ENCODE measurements at regions not wholly inside any gene's neighbourhood (a gene's known extent, or its start where the extent isn't known, plus 50 kb on each side); places are given as distances from the start of the nearest gene placed in this dataset.
"Not testable (repeated sequence)": the region's sequence is repeated elsewhere in the genome, so short reads cannot be mapped to it uniquely, and the experiment has no call there.

- Histone ChIP-seq H3K27me3 (ENCODE audit: insufficient read depth, low read length) (no peaks in the 10 kb centered on the region), H2BK12ac (ENCODE audit: insufficient read length, low read depth, low read length) (no peak overlapping the region), H3K18ac (ENCODE audit: insufficient read length, low read depth, low read length) (no peak overlapping the region), H3K9ac (ENCODE audit: extremely low read depth, insufficient read length, low read length) (no peak overlapping the region), H4K20me1 (ENCODE audit: control insufficient read depth, insufficient read depth, insufficient read length) (no peaks in the 10 kb centered on the region), H2AFZ (ENCODE audit: low read length) (no peak overlapping the region), H3K23ac (ENCODE audit: insufficient read length, low read depth, low read length) (no peak overlapping the region), H3K79me2 (ENCODE audit: insufficient read depth, low read length) (no peaks in the 10 kb centered on the region), H3K56ac (ENCODE audit: insufficient read length, low read depth, low read length) (no peak overlapping the region), H3K9me3 (ENCODE audit: control insufficient read depth, low read depth, low read length) (peaks cover 41% of the 10 kb centered on the region), H4K8ac (replicated peaks; ENCODE audit: insufficient read length, low read depth, low read length) (no peak overlapping the region), H2BK5ac (ENCODE audit: insufficient read length, low read length) (no peak overlapping the region), H3K4me1 (ENCODE audit: insufficient read depth, low read length) (no peaks in the 10 kb centered on the region), H3K23me2 (ENCODE audit: insufficient read length, low read depth, low read length, poor library complexity, severe bottlenecking) (no peaks in the 10 kb centered on the region), H4K91ac (ENCODE audit: insufficient read length, low read depth, low read length) (no peak overlapping the region), H3K14ac (ENCODE audit: insufficient read depth, low read length) (no peak overlapping the region), H2BK120ac (ENCODE audit: low read depth, low read length, poor library complexity, severe bottlenecking) (no peak overlapping the region), H3K4ac (ENCODE audit: low read depth, low read length) (no peak overlapping the region), H3K4me2 (ENCODE audit: insufficient read depth, insufficient read length, low read length) (no peak overlapping the region), H4K5ac (ENCODE audit: insufficient read length, low read depth, low read length) (no peak overlapping the region), H3T11ph (ENCODE audit: low read length) (no peak overlapping the region), H3K27ac (ENCODE audit: insufficient read length, low read depth, low read length) (no peak overlapping the region), H2AK5ac (ENCODE audit: insufficient read length, low read length) (no peak overlapping the region), H2BK20ac (ENCODE audit: low read depth, low read length, poor library complexity, severe bottlenecking) (no peak overlapping the region), H3K79me1 (ENCODE audit: insufficient read depth, low read depth, low read length, poor library complexity, severe bottlenecking) (no peaks in the 10 kb centered on the region), H2BK15ac (ENCODE audit: low read depth, low read length) (no peak overlapping the region)
- Mint-ChIP-seq H3K4me3 (no peak overlapping the region), H3K9me3 (peaks cover 72 to 76% of the 10 kb centered on the region in 2 experiments), H3K27me3 (ENCODE audit: low read depth) (no peaks in the 10 kb centered on the region), H3K4me1 (no peaks in the 10 kb centered on the region), H3K27ac (no peak overlapping the region), H3K36me3 (ENCODE audit: insufficient read depth in 1 of 3, low read depth in 3 of 3) (peaks cover 2 to 4% (median 4%) of the 10 kb centered on the region in 3 experiments; a peak in 5 of 7 replicates)
- no peak for TF ChIP-seq CTCF (conservative IDR thresholded peaks at IDR 0.05)
- no CpG with 5 or more reads among the region's 1 CpG for WGBS (ENCODE audit: extremely low coverage, insufficient read length, low lambda C conversion rate)
- DNase-seq, result no peak
Measured at GRCh38 chr11:54985731-54986130, 276.2 kb upstream of the TRIM48 start.

- H3K56ac ChIP-seq (ENCODE audit: insufficient read length, low read depth, low read length); H3K23ac ChIP-seq (ENCODE audit: insufficient read length, low read depth, low read length); H3K4me1 Mint-ChIP-seq; H3K27ac Mint-ChIP-seq; H3K9ac ChIP-seq (ENCODE audit: extremely low read depth, insufficient read length, low read length); H2AFZ ChIP-seq (ENCODE audit: low read length); H3K4me1 ChIP-seq (ENCODE audit: insufficient read depth, low read length); H2AK5ac ChIP-seq (ENCODE audit: insufficient read length, low read length); DNase-seq; H3T11ph ChIP-seq (ENCODE audit: low read length); H4K20me1 ChIP-seq (ENCODE audit: control insufficient read depth, insufficient read depth, insufficient read length); H3K27ac ChIP-seq (ENCODE audit: insufficient read length, low read depth, low read length); H3K4ac ChIP-seq (ENCODE audit: low read depth, low read length); H3K18ac ChIP-seq (ENCODE audit: insufficient read length, low read depth, low read length); H3K79me2 ChIP-seq (ENCODE audit: insufficient read depth, low read length); H3K4me3 Mint-ChIP-seq; H3K4me2 ChIP-seq (ENCODE audit: insufficient read depth, insufficient read length, low read length); H3K14ac ChIP-seq (ENCODE audit: insufficient read depth, low read length); H2BK5ac ChIP-seq (ENCODE audit: insufficient read length, low read length); H4K8ac ChIP-seq (replicated peaks; ENCODE audit: insufficient read length, low read depth, low read length); H2BK15ac ChIP-seq (ENCODE audit: low read depth, low read length); H4K5ac ChIP-seq (ENCODE audit: insufficient read length, low read depth, low read length); H3K27me3 Mint-ChIP-seq (ENCODE audit: low read depth); H3K79me1 ChIP-seq (ENCODE audit: insufficient read depth, low read depth, low read length, poor library complexity, severe bottlenecking); H3K27me3 ChIP-seq (ENCODE audit: insufficient read depth, low read length); H3K23me2 ChIP-seq (ENCODE audit: insufficient read length, low read depth, low read length, poor library complexity, severe bottlenecking); H2BK20ac ChIP-seq (ENCODE audit: low read depth, low read length, poor library complexity, severe bottlenecking); H2BK120ac ChIP-seq (ENCODE audit: low read depth, low read length, poor library complexity, severe bottlenecking); H4K91ac ChIP-seq (ENCODE audit: insufficient read length, low read depth, low read length); H2BK12ac ChIP-seq (ENCODE audit: insufficient read length, low read depth, low read length): not testable (repeated sequence)
- H3K9me3 ChIP-seq (ENCODE audit: control insufficient read depth, low read depth, low read length), result peaks cover 96% of the 10 kb centered on the region
- Mint-ChIP-seq H3K9me3 (peaks cover 95 to 98% of the 10 kb centered on the region in 2 experiments), H3K36me3 (ENCODE audit: insufficient read depth in 1 of 3, low read depth in 3 of 3) (peaks cover 0 to 22% (median 2%) of the 10 kb centered on the region in 3 experiments; a peak in 4 of 7 replicates)
- WGBS (ENCODE audit: extremely low coverage, insufficient read length, low lambda C conversion rate), result no CpG with 5 or more reads among the region's 2 CpGs
Measured at GRCh38 chr11:55028837-55029236, 233.1 kb upstream of the TRIM48 start.
